ENCODE measurements at regions not wholly inside any gene's neighbourhood (a gene's known extent, or its start where the extent isn't known, plus 50 kb on each side); places are given as distances from the start of the nearest gene placed in this dataset.

DNA sequence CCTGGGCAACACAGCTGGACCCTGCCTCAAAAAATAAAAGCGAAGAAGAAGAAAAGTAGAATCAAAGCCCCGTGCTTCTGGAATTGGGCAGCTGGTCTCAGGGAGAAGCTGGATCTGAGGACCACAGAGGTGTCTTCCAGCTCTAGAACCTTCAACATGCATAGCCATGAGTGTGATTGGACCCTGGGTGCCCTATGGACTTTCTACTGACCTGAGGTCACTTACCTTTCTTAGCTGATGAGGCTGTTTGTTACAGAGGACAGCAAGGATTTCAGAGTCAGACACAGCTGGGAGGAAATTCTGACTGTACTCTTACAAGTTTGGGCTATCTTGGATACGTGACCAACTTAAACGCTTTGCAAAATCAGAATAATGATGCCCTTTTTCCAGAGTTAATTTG, 82.4 kb upstream of the GATA6 start:
- TF ChIP-seq EZH2phosphoT487 (IDR thresholded peaks at IDR 0.05; ENCODE audit: borderline replicate concordance) = no peak
- TF ChIP-seq, protein P1, sequence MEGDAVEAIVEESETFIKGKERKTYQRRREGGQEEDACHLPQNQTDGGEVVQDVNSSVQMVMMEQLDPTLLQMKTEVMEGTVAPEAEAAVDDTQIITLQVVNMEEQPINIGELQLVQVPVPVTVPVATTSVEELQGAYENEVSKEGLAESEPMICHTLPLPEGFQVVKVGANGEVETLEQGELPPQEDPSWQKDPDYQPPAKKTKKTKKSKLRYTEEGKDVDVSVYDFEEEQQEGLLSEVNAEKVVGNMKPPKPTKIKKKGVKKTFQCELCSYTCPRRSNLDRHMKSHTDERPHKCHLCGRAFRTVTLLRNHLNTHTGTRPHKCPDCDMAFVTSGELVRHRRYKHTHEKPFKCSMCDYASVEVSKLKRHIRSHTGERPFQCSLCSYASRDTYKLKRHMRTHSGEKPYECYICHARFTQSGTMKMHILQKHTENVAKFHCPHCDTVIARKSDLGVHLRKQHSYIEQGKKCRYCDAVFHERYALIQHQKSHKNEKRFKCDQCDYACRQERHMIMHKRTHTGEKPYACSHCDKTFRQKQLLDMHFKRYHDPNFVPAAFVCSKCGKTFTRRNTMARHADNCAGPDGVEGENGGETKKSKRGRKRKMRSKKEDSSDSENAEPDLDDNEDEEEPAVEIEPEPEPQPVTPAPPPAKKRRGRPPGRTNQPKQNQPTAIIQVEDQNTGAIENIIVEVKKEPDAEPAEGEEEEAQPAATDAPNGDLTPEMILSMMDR (conservative IDR thresholded peaks at IDR 0.05; ENCODE audit: low read length) = no peak
